ENCODE measurements at regions not wholly inside any gene's neighbourhood (a gene's known extent, or its start where the extent isn't known, plus 50 kb on each side); places are given as distances from the start of the nearest gene placed in this dataset.

DNA sequence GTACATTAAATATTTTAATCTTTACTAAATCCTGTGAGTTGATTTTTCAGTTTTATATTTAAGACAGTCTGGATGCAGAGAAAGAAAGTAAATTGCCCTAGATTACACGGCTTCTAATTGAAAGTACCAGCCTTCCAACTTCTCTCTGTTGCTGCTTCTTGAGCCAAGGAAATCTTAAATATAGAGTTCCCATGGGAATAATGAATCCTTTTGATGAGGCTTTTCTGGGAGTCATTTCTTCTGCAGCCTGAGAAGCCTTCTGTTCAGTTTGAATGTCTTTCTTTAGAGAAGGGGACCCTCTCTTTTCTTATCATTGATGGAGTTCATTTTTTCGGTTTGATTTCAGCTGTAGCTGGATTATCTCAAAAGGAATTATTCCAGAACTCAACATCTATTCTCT lies 317.3 kb upstream of the PTPRD start:
- TF ChIP-seq EZH2phosphoT487 (IDR thresholded peaks at IDR 0.05; ENCODE audit: insufficient read depth, low read depth): no peak
- TF ChIP-seq EZH2 (IDR thresholded peaks at IDR 0.05; ENCODE audit: insufficient read depth, poor library complexity, severe bottlenecking): no peak

All from GM23248 (cell line).